GM13976 (cell line): ENCODE measurements at regions not wholly inside any gene's neighbourhood (a gene's known extent, or its start where the extent isn't known, plus 50 kb on each side); places are given as distances from the start of the nearest gene placed in this dataset.

Experiments used
- DNase-seq: peaks from one replicate; pipeline ENCODE4 v3.0.0; 2012; ENCODE audit warnings: low spot score
- in situ Hi-C: fragments of 300-500 bp; cut with MboI; formaldehyde crosslinking; loops from one replicate; pipeline ENCODE4 v1.12.0; 2022; ENCODE audit warnings: low sequenced_read_pairs, mixed read lengths, inconsistent platforms; ENCODE audit not compliant: unreplicated experiment
- TF ChIP-seq, protein P1 (sequence below): IDR thresholded peaks from 2 replicates; pipeline ENCODE4 v1.5.1; 2012; ENCODE audit warnings: borderline replicate concordance, mild to moderate bottlenecking; ENCODE audit not compliant: insufficient read depth; ENCODE audit errors: extremely low read depth, missing control alignments, control extremely low read depth

DNA sequence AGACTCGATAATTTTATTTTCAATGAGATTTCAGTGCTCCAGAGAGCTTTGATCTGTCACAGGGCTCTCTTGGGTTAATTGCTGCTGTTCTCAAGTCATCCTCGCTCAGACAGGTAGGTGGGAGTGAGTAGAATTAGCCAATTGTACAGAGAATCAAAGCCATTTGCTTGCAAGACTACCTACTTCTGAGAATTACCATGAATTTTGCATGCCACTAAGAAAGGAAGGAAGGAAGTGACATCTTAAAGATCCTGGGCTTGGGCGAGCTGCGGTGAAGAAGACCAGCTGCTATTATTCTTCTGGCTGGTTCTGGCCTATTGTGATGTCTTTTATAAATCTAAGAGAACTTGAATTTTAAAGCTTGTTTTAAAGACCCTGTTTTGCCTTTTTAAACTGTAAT lies 154.1 kb upstream of the LPP start:
- DNase-seq = no peak

DNA sequence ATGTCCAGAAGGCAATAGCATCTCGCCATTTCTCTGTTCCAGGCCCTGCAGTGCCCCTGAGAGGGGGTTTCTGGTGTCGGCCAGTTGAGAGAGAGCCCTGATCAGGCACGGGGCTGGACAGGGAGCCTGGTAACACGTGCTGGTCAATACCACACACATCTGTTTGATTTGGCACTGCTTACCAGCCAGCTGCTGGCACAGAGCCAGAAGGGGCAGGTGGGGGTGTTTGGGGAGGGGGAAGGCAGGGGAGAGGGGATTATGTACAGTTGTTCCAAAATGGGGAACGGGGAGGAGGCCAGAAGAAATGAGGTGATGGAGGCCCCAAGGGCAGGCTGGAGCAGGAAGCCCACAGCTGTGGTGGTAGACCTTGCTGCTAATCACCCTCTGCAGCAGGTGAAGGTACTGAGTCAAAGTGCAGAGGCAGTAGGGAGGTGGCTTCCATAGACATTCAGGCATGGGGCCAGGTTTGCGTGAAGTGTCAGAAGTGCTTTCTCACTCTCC lies 153.5 kb upstream of the LPP start:
- in situ Hi-C loops = no loop called here
- DNase-seq = no peak
- TF ChIP-seq, protein P1, sequence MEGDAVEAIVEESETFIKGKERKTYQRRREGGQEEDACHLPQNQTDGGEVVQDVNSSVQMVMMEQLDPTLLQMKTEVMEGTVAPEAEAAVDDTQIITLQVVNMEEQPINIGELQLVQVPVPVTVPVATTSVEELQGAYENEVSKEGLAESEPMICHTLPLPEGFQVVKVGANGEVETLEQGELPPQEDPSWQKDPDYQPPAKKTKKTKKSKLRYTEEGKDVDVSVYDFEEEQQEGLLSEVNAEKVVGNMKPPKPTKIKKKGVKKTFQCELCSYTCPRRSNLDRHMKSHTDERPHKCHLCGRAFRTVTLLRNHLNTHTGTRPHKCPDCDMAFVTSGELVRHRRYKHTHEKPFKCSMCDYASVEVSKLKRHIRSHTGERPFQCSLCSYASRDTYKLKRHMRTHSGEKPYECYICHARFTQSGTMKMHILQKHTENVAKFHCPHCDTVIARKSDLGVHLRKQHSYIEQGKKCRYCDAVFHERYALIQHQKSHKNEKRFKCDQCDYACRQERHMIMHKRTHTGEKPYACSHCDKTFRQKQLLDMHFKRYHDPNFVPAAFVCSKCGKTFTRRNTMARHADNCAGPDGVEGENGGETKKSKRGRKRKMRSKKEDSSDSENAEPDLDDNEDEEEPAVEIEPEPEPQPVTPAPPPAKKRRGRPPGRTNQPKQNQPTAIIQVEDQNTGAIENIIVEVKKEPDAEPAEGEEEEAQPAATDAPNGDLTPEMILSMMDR = no peak

More for the DNA sequence above, 154.1 kb upstream of the LPP start:
- TF ChIP-seq, protein P1 = no peak
- in situ Hi-C loops = no loop called here

DNA sequence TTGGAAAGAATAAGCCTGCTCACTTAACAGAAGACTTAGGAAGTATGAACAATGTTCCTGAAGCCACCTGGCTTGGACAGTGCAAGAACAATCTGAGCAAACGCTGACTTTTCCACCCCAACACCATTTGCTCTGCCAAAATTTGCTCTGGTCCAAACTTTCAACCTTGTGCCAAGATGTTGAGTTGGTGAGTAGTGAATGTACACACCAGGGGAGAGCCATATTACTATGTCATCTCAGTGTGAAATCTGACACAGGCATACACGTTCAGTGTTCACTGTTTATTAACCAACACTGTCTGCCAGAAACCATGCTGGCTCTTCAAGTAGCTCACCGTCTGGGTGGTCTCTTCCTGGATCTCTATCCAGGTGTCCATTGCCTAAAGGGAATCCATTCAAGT lies 152.9 kb upstream of the LPP start:
- TF ChIP-seq, protein P1 = no peak
- in situ Hi-C loops = no loop called here
- DNase-seq = no peak

DNA sequence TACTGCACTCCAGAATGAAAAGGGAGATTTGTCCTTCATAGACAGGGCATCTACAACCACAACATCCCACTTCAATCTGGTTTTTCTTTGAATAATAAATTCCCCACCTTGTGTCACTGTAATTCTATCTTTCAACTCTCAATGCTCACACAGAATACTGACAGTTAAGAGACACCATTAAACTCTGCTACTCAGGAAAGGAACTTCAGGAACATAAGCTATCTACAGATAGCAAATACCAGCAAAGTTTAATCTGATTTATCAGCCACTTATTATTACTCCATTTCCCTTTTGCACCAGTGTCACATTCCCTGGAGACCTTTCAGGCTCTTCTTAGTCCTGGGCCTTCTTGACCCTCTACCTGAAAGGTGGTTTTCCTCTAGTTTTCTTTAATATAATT lies 152.0 kb upstream of the LPP start:
- TF ChIP-seq, protein P1 = no peak
- in situ Hi-C loops = no loop called here

GRCh38 chr3:188002626-188003138 lies 151.3 kb upstream of the LPP start:
- TF ChIP-seq, protein P1 = no peak
- in situ Hi-C loops = no loop called here

More for the DNA sequence above, 152.0 kb upstream of the LPP start:
- no peak for DNase-seq

DNA sequence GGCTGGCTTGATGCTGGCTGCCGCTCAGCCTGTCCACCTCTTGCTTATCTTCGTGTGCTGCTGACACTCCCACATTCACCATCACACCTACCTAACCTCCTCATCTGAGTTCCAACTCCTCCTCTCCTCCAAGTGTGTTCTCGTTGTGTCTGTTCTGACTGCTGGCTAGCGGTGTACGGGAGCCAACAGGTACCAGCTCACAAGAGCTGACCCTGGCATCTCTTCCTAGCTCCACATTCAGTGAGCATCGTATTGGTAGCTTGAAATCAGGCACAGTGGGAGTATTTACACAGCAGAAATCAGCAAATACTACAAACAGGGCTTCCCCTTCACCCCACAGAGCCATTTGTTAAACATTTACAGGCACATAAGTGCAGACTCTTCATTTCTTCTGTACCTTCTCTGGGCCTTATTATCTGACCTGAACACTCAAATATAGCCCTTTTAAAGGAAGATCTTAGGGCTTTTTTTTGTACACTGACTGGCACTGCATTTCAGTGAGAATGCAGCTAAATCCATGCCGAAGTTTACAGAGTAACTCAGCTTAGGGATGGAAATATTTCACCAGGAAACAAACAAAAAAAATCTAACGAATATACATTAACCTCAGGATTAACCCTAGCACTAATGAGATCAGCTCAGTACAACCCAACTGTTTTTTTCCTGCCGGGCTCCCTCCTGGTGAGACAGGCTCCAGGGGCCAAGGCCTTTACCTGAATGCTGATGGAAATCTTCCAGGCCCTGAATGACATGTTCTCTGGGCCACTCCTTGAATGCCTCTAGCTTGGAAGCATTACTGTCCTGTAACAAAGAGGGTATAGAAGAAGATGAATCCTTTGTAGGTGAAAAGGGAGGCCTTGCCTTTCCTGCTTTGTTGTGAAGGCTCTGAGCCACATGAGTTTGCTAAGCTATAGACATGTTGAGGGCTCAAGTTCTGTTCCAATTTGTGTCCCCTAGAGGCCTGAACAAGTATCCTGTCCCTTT lies 150.5 kb upstream of the LPP start:
- TF ChIP-seq, protein P1 = no peak
- no peak for DNase-seq
- in situ Hi-C loops = no loop called here

More at GRCh38 chr3:188002626-188003138, 151.3 kb upstream of the LPP start:
- DNase-seq = no peak
